ENCODE measurements at regions not wholly inside any gene's neighbourhood (a gene's known extent, or its start where the extent isn't known, plus 50 kb on each side); places are given as distances from the start of the nearest gene placed in this dataset.

DNA sequence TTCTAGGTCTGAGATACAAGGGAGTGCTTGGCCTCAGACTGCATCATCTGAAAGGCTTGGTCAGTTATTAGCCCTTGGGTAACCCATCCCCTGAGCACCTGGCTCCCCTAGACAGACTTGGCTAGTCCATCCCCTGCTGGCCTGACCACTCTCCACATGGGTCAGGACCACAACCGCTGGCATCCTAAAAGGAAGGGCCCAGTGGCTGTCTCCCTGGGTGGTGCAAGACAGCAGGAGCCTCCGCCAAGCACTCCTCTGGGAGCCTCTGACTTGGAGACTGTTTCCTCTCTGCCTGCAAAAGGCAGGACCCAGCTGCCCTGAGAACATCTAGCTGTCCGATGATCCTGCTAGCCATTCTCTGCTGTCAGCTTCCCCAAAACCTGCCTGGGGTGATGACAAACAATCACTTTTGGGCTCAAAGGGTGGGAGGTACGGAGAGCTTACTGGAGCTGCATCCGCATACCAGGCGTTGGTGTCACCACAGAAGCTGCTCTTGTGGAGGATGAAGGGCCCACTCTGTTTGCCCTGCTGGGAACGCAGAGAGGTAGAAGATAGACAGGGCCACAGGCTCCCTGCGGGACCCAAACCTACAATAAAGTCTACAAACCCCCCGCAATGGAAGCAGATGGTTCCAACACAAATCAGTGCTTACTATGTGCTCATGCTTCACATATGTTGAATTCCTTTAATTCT is 108.0 kb upstream of the PRR20G start:
- H3K4me3 ChIP-seq, result no peak overlapping the region
- ChIA-PET POLR2A (no interaction called here), CTCF (no interaction called here)
- WGBS (ENCODE audit: missing lambda C conversion rate), result 56% methylated on average over 7 of the region's 9 CpGs
- DNase-seq (ENCODE audit: low read depth in 1 of 2, low spot score in 1 of 2), result no peak
- H3K4me2 ChIP-seq, result no peak overlapping the region
- no peak for ATAC-seq
- H3K9me3 ChIP-seq, result no peaks in the 10 kb centered on the region
- TF ChIP-seq BHLHE40 (IDR thresholded peaks at IDR 0.05; ENCODE audit: low read depth, low read length), result no peak
- TF ChIP-seq HOXB5 (CRISPR knock-in tag; IDR thresholded peaks at IDR 0.05), result no peak
- TF ChIP-seq, protein P1, sequence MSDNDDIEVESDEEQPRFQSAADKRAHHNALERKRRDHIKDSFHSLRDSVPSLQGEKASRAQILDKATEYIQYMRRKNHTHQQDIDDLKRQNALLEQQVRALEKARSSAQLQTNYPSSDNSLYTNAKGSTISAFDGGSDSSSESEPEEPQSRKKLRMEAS (IDR thresholded peaks at IDR 0.05), result no peak
- TF ChIP-seq HOXB13 (CRISPR knock-in tag; IDR thresholded peaks at IDR 0.05; ENCODE audit: low read depth), result no peak
- TF ChIP-seq, protein P2, sequence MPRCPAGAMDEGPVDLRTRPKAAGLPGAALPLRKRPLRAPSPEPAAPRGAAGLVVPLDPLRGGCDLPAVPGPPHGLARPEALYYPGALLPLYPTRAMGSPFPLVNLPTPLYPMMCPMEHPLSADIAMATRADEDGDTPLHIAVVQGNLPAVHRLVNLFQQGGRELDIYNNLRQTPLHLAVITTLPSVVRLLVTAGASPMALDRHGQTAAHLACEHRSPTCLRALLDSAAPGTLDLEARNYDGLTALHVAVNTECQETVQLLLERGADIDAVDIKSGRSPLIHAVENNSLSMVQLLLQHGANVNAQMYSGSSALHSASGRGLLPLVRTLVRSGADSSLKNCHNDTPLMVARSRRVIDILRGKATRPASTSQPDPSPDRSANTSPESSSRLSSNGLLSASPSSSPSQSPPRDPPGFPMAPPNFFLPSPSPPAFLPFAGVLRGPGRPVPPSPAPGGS (IDR thresholded peaks at IDR 0.05), result no peak
- no peak for TF ChIP-seq NR3C1 (IDR thresholded peaks at IDR 0.05)
- TF ChIP-seq CBX2 (IDR thresholded peaks at IDR 0.05; ENCODE audit: borderline replicate concordance, low read depth), result no peak
- TF ChIP-seq RNF2 (IDR thresholded peaks at IDR 0.05; ENCODE audit: borderline replicate concordance, low read depth), result no peak
- TF ChIP-seq EP300 (IDR thresholded peaks at IDR 0.05), result no peak
- TF ChIP-seq HDAC2 (IDR thresholded peaks at IDR 0.05), result no peak
- no peak for TF ChIP-seq FOSL2 (IDR thresholded peaks at IDR 0.05)
- no peak for TF ChIP-seq FOSL2 (CRISPR knock-in tag; IDR thresholded peaks at IDR 0.05)
- TF ChIP-seq ZNF302 (CRISPR knock-in tag; IDR thresholded peaks at IDR 0.05), result no peak
- no peak for TF ChIP-seq GATA3 (IDR thresholded peaks at IDR 0.05; ENCODE audit: borderline replicate concordance)
- no peak for TF ChIP-seq POLR2A (IDR thresholded peaks at IDR 0.05; ENCODE audit: low read length)
- no peak for TF ChIP-seq ZFP36 (IDR thresholded peaks at IDR 0.05; ENCODE audit: borderline replicate concordance, partially characterized antibody)
- no peak for TF ChIP-seq RAD21 (conservative IDR thresholded peaks at IDR 0.05 in 1 of 2, IDR thresholded peaks at IDR 0.05 in 1 of 2)
- no peak for TF ChIP-seq NFE2L2 (conservative IDR thresholded peaks at IDR 0.05; ENCODE audit: low read length)
- TF ChIP-seq ESRRA (IDR thresholded peaks at IDR 0.05; ENCODE audit: borderline replicate concordance, low read length), result no peak
- no peak for FAIRE-seq
- no peak overlapping the region for H3K27ac ChIP-seq
- no peaks in the 10 kb centered on the region for H3K4me1 ChIP-seq

DNA sequence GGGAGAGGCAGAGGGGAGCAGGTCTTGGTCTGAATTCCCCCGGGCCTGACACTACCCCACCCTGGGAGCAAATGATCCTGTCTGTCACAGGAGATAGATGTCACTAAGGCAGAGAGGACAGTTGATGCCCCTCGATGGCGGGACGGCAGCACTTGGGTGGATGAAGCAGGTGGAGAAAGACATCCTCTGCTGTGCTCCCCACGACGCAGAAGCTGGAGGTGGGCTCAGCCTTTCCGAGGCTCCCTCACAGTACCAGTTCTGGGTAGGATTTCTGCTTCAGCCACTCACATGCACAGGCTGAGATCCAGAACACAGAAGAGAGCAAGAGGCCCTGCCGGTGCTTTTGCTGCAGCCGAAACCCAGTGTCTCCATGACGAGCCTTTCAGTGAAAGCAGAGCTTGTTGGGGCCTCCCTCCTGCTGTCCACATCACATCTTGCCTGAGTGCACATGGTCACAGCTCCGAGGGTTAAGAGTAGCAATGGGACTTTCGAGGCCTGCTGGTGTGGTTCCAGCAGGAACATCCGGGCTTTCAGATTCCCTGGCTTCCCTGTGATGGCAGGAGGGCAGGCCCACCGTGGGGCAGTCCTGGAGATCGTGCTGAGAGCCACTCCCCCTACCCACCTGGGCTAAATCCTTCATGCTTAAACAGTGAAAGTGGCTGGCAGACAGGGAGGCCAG is 107.3 kb upstream of the PRR20G start:
- CTCF ChIA-PET, result no interaction called here
- POLR2A ChIA-PET, result no interaction called here
- TF ChIP-seq CEBPB (IDR thresholded peaks at IDR 0.05) (no peak), TFCP2L1 (CRISPR knock-in tag; IDR thresholded peaks at IDR 0.05) (no peak), SREBF2 (IDR thresholded peaks at IDR 0.05) (no peak), CHD4 (IDR thresholded peaks at IDR 0.05; ENCODE audit: borderline replicate concordance) (no peak), RNF2 (IDR thresholded peaks at IDR 0.05; ENCODE audit: borderline replicate concordance, low read depth) (no peak), ZSCAN20 (CRISPR knock-in tag; IDR thresholded peaks at IDR 0.05) (no peak), HOXA7 (CRISPR knock-in tag; IDR thresholded peaks at IDR 0.05) (no peak)
- TF ChIP-seq, protein P3, sequence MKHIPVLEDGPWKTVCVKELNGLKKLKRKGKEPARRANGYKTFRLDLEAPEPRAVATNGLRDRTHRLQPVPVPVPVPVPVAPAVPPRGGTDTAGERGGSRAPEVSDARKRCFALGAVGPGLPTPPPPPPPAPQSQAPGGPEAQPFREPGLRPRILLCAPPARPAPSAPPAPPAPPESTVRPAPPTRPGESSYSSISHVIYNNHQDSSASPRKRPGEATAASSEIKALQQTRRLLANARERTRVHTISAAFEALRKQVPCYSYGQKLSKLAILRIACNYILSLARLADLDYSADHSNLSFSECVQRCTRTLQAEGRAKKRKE (CRISPR knock-in tag; IDR thresholded peaks at IDR 0.05; ENCODE audit: low read depth), result no peak
- TF ChIP-seq, protein P4, sequence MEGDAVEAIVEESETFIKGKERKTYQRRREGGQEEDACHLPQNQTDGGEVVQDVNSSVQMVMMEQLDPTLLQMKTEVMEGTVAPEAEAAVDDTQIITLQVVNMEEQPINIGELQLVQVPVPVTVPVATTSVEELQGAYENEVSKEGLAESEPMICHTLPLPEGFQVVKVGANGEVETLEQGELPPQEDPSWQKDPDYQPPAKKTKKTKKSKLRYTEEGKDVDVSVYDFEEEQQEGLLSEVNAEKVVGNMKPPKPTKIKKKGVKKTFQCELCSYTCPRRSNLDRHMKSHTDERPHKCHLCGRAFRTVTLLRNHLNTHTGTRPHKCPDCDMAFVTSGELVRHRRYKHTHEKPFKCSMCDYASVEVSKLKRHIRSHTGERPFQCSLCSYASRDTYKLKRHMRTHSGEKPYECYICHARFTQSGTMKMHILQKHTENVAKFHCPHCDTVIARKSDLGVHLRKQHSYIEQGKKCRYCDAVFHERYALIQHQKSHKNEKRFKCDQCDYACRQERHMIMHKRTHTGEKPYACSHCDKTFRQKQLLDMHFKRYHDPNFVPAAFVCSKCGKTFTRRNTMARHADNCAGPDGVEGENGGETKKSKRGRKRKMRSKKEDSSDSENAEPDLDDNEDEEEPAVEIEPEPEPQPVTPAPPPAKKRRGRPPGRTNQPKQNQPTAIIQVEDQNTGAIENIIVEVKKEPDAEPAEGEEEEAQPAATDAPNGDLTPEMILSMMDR (IDR thresholded peaks at IDR 0.05), result no peak
- Histone ChIP-seq H3K4me2 (no peak overlapping the region), H3K4me1 (no peaks in the 10 kb centered on the region), H3K27ac (no peak overlapping the region), H3K4me3 (no peak overlapping the region), H3K9me3 (no peaks in the 10 kb centered on the region)
- DNase-seq (ENCODE audit: low read depth in 1 of 2, low spot score in 1 of 2) (no peak), FAIRE-seq (no peak), ATAC-seq (no peak)
- WGBS (ENCODE audit: missing lambda C conversion rate), result 42% methylated on average over 12 of the region's 15 CpGs
